ENCODE measurements at regions not wholly inside any gene's neighbourhood (a gene's known extent, or its start where the extent isn't known, plus 50 kb on each side); places are given as distances from the start of the nearest gene placed in this dataset.

DNA sequence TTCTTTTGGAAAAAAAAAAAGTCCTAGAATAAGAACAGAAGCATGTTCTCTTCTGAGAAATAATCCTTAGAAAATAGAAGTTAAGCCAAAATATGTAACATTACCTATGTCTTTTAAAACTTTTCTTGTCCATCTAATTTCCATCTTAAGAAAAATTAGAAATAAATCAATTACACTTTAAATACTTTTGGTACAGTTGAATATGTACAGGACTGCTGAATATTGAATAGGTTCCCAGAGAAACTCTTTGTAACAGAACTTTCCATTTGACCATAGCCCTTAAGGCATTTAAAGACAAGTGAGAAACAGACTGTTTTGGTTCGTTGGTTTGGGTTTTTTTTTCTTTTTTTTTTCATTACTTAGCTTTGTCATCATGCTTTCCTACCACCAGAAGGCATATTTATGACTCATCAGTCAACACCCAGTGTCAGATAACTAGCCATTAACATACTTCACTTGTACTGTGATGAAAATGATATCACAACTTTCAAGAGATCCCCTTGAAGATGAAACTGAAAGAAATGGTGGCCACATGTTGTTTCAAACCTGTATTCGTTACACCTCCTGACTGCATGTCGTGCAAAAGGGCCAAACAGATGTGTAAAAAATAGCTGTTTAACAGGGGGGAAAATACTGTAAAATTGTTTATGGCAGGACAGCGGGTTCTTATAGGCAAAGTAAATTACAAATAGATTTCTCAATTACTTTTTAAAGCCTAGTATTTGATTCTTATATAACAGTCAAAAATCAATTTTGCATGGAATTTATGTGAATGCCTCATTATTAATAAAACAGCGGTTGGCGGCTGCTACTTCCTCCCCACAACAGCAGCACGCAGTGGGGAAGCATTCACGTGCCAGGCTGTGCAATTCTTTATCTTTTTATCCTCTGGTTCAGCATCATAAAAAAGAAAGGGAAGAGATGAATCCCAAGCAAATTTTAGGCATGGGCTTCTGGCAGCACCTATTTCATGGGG, 280.7 kb upstream of the HNRNPA3 start:
- TF ChIP-seq FOXM1 (IDR thresholded peaks at IDR 0.05; ENCODE audit: borderline replicate concordance): no peak
- no peak for TF ChIP-seq SP1 (IDR thresholded peaks at IDR 0.05)
- TF ChIP-seq, protein P1, sequence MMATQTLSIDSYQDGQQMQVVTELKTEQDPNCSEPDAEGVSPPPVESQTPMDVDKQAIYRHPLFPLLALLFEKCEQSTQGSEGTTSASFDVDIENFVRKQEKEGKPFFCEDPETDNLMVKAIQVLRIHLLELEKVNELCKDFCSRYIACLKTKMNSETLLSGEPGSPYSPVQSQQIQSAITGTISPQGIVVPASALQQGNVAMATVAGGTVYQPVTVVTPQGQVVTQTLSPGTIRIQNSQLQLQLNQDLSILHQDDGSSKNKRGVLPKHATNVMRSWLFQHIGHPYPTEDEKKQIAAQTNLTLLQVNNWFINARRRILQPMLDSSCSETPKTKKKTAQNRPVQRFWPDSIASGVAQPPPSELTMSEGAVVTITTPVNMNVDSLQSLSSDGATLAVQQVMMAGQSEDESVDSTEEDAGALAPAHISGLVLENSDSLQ (IDR thresholded peaks at IDR 0.05): peak; percentile 91
- TF ChIP-seq FOXA1 (IDR thresholded peaks at IDR 0.05): no peak
- no peak for TF ChIP-seq SUZ12 (IDR thresholded peaks at IDR 0.05)
- no peak for TF ChIP-seq NFRKB (IDR thresholded peaks at IDR 0.05)

All from HEK293T (cell line).